Ascending aorta (tissue), 2 donors: ENCODE measurements at regions not wholly inside any gene's neighbourhood (a gene's known extent, or its start where the extent isn't known, plus 50 kb on each side); places are given as distances from the start of the nearest gene placed in this dataset.

Experiments
- DNase-seq, 2 donors: peaks; one replicate each; pipeline ENCODE4 v3.0.0-alpha.2; 2019; ENCODE audit warnings: low spot score in 2 of 2
- H3K27ac ChIP-seq, 2 donors: fragments of 200-600 bp; sonication (generic); one replicate each; pipeline ENCODE4 v1.5.1; 2016 to 2017; ENCODE audit warnings: mild to moderate bottlenecking in 1 of 2
- H3K27me3 ChIP-seq: fragments of 200-600 bp; sonication (generic); one replicate; pipeline ENCODE4 v1.5.1; 2017
- H3K36me3 ChIP-seq, 2 donors: fragments of 200-600 bp; sonication (generic); one replicate each; pipeline ENCODE4 v1.5.1; 2016
- H3K4me1 ChIP-seq, 2 donors: fragments of 200-600 bp; sonication (generic); one replicate each; pipeline ENCODE4 v1.5.1; 2016 to 2017; ENCODE audit warnings: mild to moderate bottlenecking in 1 of 2
- H3K4me3 ChIP-seq, 2 donors: fragments of 200-600 bp; sonication (generic); one replicate each; pipeline ENCODE4 v1.5.1; 2016 to 2017; ENCODE audit warnings: mild to moderate bottlenecking in 1 of 2
- H3K9me3 ChIP-seq, 2 donors: fragments of 200-600 bp; sonication (generic); one replicate each; pipeline ENCODE4 v1.5.1; 2016
- intact Hi-C: fragments of 100-400 bp; cut with DNase I; formaldehyde crosslinking; loops from one replicate; pipeline ENCODE4 v1.15.1; 2023
- TF ChIP-seq, protein P1 (sequence below), 3 experiments: fragments of 200-600 bp in 2 of 3; fragments of 450-650 bp in 1 of 3; sonication (generic) in 2 of 3; IDR thresholded peaks; one replicate each; pipeline ENCODE4 v1.5.1; 2016 to 2019; ENCODE audit warnings: antibody characterized with exemption in 3 of 3, mild to moderate bottlenecking in 1 of 3, moderate library complexity in 1 of 3

DNA sequence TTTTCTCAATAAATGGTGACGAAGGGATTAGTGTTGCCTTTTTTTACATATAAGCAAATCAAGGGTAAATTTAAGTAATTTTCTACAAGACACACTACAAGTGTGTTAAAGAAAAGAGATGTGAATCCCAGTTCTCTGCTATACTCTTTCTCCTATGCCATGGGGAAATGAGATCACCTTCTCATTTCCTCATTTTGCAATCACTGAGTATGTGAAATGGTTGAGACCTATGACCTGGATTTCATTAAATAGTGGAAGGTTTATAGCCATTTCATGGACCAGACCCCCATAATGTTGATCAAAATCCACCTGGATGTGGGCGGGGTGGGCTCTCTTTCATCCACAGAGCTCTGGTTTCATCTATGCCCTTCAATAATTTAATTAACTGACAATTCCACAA is 66.9 kb upstream of the SLIT3 start:
- Histone ChIP-seq H3K36me3 (no peaks in the 10 kb centered on the region), H3K27me3 (no peaks in the 10 kb centered on the region), H3K9me3 (no peaks in the 10 kb centered on the region), H3K27ac (no peak overlapping the region), H3K4me3 (no peak overlapping the region), H3K4me1 (no peaks in the 10 kb centered on the region)
- no peak for DNase-seq
- TF ChIP-seq, protein P1, sequence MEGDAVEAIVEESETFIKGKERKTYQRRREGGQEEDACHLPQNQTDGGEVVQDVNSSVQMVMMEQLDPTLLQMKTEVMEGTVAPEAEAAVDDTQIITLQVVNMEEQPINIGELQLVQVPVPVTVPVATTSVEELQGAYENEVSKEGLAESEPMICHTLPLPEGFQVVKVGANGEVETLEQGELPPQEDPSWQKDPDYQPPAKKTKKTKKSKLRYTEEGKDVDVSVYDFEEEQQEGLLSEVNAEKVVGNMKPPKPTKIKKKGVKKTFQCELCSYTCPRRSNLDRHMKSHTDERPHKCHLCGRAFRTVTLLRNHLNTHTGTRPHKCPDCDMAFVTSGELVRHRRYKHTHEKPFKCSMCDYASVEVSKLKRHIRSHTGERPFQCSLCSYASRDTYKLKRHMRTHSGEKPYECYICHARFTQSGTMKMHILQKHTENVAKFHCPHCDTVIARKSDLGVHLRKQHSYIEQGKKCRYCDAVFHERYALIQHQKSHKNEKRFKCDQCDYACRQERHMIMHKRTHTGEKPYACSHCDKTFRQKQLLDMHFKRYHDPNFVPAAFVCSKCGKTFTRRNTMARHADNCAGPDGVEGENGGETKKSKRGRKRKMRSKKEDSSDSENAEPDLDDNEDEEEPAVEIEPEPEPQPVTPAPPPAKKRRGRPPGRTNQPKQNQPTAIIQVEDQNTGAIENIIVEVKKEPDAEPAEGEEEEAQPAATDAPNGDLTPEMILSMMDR (IDR thresholded peaks at IDR 0.05): no peak
- intact Hi-C loops: no loop called here

DNA sequence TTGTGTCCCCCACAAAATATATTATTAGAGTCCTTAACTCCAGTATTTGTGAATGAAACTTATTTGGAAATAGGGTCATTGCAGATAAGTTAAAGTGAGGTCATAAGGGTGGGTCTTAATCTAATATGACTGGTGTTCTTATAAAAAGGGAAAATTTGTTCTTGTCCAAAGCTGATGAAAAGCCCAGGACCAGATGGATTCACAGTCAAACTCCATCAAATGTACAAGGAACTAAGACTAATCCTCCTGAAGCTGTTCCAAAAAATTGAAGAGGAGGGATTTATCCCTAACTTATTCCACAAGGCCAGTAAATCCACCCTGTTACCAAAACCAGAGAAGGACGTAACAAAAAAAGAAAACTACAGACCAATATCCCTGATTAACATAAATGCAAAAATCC is 56.4 kb upstream of the SLIT3 start:
- no peaks in the 10 kb centered on the region for H3K27me3 ChIP-seq
- TF ChIP-seq, protein P1 (IDR thresholded peaks at IDR 0.05): no peak
- no peaks in the 10 kb centered on the region for H3K9me3 ChIP-seq
- DNase-seq: no peak
- H3K27ac ChIP-seq: no peak overlapping the region
- no peaks in the 10 kb centered on the region for H3K4me1 ChIP-seq
- intact Hi-C loops: no loop called here
- H3K36me3 ChIP-seq: no peaks in the 10 kb centered on the region
- no peak overlapping the region for H3K4me3 ChIP-seq

DNA sequence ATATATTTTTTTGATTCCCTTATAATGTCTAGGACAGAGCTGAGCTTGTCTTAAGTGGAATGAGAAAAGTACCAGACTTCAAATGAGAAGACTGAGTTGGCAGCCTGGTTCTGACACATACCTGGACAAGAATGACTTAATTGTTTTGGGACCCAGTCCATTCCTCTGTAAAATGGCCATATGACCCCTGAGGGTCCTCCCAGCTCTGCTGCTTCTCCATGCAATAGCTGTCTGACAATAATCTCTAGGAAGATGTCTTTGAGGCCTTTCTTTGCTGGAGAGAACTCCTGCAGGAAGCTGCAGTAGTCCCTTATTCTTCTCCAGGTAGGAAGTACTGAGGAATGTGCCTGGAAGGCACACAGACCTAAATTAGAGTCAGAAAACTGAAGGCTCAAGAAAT is 55.9 kb upstream of the SLIT3 start:
- H3K9me3 ChIP-seq: no peaks in the 10 kb centered on the region
- TF ChIP-seq, protein P1 (IDR thresholded peaks at IDR 0.05): no peak
- no peaks in the 10 kb centered on the region for H3K27me3 ChIP-seq
- no peaks in the 10 kb centered on the region for H3K36me3 ChIP-seq
- no peak overlapping the region for H3K4me3 ChIP-seq
- no peak for DNase-seq
- no peak overlapping the region for H3K27ac ChIP-seq
- no peaks in the 10 kb centered on the region for H3K4me1 ChIP-seq
- intact Hi-C loops: no loop called here

DNA sequence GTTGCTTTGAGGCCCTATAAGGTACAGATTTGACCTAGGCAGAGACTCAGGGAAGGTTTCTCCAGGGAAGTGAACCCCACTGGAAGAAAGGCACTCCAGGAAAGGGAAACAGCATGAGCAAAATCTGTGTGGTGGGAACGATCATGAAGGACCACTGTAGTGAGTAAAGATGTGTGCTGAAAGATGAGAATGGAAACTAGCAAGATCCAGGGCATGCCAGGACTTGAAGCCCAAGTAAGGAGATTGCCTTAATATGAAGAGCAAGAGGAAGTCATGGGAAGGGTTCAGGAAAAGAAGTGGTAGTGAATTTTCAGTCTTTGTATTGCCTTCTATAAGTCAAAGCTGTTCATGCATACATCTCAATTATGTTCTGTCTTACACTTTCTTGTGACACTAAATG is 55.2 kb upstream of the SLIT3 start:
- intact Hi-C loops: no loop called here
- Histone ChIP-seq H3K27ac (no peak overlapping the region), H3K27me3 (no peaks in the 10 kb centered on the region), H3K9me3 (no peaks in the 10 kb centered on the region), H3K4me3 (no peak overlapping the region), H3K36me3 (no peaks in the 10 kb centered on the region), H3K4me1 (no peaks in the 10 kb centered on the region)
- TF ChIP-seq, protein P1 (IDR thresholded peaks at IDR 0.05): no peak
- DNase-seq: no peak

DNA sequence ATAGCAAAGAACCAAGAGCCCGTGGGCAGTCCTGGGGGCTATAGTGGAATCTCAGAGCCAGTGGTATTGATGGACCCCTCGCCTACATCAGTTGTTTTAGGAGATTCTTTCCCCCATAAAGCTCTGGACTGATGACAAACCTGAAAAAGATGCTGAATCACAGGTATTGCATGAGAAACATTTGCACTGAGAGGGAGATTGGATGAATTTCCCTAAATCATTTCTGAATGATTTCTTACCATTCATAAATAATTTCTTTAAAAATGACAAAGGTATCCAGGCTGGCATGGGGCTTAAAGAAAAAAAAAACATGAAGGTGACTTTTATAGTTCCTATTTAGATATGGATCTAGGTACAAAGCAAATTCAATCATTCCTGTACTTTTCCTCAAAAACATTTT is 54.0 kb upstream of the SLIT3 start:
- no peak overlapping the region for H3K27ac ChIP-seq
- H3K36me3 ChIP-seq: no peaks in the 10 kb centered on the region
- no peaks in the 10 kb centered on the region for H3K27me3 ChIP-seq
- DNase-seq: no peak
- no peak overlapping the region for H3K4me3 ChIP-seq
- H3K4me1 ChIP-seq: no peaks in the 10 kb centered on the region
- no peaks in the 10 kb centered on the region for H3K9me3 ChIP-seq
- intact Hi-C loops: no loop called here
- TF ChIP-seq, protein P1 (IDR thresholded peaks at IDR 0.05): no peak

DNA sequence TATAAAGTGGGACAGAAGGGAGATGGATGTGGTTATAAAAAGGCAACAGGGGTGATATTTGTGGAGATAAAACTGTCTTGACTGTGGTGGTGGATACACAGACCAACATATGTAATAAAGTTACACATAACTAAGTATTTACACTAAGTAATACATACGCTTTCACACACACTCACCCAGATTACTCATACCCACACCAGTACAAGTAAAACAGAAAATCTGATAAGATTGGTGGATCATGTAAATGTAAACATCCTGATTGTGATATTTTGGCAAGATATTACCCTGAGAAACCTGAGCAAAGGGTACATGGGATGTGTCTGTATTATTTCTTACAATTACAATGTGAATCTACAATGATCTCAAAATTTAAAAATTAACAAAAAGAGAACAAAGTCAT is 53.3 kb upstream of the SLIT3 start:
- H3K4me1 ChIP-seq: no peaks in the 10 kb centered on the region
- no peaks in the 10 kb centered on the region for H3K36me3 ChIP-seq
- no peak overlapping the region for H3K4me3 ChIP-seq
- TF ChIP-seq, protein P1 (IDR thresholded peaks at IDR 0.05): no peak
- no peaks in the 10 kb centered on the region for H3K9me3 ChIP-seq
- no peak overlapping the region for H3K27ac ChIP-seq
- intact Hi-C loops: no loop called here
- no peak for DNase-seq
- no peaks in the 10 kb centered on the region for H3K27me3 ChIP-seq
